ENCODE measurements at regions not wholly inside any gene's neighbourhood (a gene's known extent, or its start where the extent isn't known, plus 50 kb on each side); places are given as distances from the start of the nearest gene placed in this dataset.
"Not testable (repeated sequence)": the region's sequence is repeated elsewhere in the genome, so short reads cannot be mapped to it uniquely, and the experiment has no call there.

DNA sequence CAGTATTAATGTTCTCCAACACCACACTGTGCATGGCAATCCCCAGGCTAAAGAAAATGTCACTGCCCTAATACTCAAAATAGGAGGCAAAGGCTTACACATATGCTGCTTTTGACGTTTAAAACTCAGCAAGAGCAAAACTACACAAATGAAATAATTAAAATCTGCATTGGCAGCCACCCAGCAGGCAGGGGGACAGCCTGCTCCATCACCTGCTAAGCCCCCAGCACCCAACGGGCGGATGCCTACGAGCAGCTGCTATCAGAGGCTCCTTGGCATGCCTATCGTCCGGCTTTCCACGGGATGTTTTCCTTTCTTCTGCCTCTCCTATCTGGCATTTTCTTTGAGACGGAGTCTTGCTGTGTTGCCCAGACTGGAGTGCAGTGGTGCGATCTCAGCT lies 337.5 kb downstream of the SOX9 start:
- no peak for DNase-seq

DNA sequence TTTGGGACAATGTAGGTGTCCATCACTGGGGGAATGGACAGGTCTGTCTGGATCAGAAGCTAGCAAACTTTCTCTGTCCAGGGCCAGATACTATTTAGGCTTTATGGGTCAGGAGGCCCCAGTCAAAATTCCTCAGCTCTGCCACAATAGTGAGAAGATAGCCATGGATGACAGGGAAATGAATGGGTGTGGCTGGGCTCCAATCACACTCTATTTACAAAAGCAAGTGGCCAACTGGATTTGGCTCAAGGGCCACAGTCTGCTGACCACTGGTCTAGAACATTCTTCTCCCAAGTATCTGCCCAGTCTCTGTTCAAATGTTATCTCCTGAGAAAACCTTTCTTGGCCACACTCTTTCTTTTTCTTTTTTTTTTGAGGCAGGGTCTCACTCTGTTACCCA lies 339.9 kb downstream of the SOX9 start:
- no peak for DNase-seq

DNA sequence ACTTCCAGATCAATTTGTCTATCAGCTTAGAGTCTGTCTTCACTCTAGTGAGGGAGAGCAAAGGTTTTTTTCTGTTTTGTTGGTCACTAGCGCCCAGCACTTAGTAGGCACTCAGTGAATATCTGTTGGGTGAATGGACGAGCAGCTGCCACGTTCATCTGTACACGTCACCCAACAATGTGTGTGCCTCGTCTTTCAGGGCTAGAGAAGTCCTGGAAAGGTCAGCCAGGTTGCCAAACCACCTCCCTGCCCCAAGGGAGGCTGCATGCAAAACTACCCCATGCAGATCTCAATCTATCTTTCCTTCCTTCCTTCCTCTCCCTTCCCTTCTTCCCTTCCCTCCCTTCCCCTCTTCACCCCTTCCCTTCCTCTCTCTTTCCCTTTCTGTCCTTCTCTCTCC lies 340.9 kb downstream of the SOX9 start:
- DNase-seq = no peak

DNA sequence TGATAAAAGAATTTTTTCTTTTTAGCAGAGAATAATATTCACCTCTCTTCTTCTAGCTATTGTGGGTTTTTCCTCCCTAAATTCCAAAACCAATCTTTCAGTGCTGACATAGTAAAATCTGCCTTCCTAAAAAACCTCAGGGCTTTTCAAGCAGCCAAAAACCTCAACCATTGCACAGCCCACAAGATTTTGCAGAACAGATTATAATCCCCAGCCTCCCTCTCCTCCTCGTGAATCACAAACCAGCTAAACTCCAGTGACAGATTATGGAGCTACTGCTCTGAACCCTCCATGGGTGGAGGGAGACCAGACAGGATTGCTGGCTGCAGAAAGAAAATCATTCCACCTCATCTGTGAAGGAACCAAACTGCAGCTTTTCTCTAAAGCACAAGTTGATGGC lies 341.6 kb downstream of the SOX9 start:
- DNase-seq = no peak

DNA sequence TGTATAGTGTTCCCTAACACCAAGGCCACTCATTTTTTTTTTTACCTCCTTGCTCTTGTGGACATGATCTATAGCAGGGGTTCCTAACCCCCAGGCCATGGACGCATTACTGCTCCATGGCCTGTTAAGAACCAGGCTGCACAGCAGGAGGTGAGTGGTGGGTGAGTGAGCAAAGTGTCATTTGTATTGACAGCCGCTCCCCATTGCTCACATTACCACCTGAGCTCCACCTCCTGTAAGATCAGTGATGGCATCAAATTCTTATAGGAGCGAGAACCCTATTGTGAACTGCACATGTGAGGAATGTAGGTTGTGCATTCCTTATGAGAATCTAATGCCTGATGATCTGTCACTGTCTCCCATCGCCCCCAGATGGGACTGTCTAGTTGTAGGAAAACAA lies 342.0 kb downstream of the SOX9 start:
- DNase-seq = no peak

DNA sequence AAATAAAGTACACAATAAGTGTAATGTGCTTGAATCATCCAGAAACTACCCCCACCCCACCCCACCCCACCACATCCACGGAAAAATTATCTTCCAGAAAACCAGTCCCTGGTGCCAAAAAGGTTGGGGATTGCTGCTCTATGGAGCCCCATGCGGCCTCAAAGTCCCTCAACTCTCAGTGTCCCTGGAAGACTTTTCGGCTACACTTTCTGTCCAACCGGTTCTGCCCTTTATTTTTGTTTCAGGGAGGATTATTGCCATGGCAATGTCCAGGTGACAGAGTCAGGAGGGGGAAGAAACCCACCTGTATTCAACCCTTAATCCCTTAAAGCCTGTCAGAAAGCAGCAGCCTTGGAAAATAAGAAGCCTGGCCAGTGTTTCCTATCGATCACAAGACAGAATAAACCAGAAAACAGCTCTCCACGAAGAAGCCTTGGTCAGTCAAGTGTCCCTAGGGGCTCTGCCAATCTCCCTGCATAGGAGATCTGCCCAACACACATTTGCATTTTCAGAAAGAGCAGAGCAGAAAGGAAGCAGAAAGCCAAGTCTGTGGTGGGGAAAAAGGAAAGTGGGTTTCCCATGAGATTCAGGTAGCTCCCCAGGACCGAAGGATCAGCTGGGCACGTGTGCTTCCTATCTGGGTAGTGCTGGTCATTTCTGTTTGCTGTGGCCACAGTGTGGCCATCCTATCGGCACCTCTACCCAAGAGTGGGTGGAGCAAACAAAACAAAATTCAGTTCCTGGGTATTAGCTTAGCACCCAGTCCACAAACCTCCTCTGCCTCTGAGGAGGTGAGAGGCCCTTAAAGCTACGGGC lies 342.7 kb downstream of the SOX9 start:
- DNase-seq = no peak

DNA sequence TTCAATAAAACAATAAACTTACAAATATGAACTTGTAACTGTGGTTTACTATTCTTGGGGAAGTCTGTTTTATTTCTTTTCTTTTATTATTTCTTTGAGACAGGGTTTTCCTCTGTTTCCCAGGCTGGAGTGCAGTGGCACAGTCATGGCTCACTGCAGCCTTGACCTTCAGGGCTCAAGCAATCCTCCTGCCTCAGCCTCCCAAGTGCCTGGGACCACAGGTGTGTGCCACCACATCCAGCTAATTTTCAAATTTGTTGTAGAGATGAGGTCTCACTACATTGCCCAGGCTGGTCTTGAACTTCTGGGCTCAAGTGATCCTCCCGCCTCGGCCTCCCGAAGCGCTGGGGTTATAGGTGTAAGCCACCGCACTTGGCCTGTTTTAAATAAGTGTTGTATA lies 343.4 kb downstream of the SOX9 start:
- DNase-seq = not testable (repeated sequence)

DNA sequence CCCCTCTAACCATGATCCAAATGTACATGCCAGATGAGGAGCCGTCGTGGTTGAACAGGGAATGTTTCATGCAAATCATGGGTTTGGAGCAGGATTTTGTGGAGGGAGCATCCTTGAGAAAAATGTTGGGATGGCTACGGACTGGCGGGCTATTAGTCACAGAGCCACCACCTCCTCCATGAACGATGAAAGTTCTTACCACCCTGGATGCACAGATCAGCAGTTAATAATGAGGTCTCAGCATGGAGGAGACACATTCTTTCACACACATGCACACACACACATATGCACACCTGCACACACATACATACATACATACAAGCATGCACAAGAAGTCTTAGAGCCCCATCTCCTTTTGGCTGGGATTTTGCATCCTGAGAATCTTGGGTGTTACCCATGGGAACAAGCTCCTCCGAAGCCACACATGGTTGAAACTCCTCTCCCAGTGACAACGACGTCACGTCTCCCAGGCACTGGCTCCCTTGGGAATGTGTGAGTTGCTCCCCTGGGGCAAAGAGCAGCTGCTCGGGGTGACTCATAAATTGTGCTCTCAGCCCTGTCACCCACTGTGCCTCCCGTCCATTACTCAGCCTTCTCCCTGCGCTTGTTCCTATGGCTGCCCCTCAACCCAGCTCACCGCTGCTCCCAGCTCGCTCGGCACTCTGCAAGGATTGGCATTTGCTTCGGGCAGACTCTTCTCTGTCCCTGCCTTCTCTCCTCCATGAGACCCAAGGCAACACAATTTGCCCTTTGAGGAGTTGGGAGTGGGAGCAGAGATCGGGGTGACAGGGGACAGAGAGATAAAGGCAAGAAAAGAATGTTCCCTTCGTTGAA lies 344.6 kb downstream of the SOX9 start:
- DNase-seq = peak; percentile 97

DNA sequence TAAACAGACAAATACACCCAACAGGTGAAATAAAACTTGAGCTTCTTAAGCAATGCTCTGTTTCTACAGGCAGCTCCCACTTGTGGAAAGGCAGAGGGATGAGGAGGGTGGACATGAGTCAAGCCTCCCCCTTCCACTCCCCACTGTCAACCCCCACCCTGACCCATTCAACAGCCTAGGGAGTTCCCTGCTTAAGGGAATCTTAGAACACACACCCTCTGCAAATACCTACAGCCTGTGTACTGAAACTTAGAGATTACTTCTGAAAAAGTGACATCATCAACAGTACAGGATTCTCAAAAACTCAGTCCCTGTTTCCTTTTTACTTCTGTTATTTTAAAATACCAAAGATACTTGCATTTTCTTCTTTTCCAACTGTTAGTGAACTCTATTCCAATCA lies 345.4 kb downstream of the SOX9 start:
- no peak for DNase-seq

DNA sequence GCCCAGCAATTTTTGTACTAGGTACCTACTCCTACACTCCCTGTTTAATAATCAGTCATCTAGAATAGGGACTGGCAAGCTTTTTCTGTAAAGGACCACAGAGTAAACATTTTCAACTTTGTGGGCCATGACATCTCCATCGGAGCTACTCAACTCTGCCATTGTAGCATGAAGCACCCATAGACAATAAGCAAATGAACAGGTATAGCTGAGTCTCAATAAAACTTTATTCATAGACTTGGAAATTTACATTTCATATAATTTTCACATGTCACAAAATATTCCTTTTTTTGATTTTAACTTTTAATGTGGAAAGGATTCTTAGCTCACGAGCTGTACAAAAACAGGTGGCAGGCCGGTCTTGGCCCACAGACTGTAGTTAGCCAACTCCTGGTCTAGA lies 345.8 kb downstream of the SOX9 start:
- no peak for DNase-seq

DNA sequence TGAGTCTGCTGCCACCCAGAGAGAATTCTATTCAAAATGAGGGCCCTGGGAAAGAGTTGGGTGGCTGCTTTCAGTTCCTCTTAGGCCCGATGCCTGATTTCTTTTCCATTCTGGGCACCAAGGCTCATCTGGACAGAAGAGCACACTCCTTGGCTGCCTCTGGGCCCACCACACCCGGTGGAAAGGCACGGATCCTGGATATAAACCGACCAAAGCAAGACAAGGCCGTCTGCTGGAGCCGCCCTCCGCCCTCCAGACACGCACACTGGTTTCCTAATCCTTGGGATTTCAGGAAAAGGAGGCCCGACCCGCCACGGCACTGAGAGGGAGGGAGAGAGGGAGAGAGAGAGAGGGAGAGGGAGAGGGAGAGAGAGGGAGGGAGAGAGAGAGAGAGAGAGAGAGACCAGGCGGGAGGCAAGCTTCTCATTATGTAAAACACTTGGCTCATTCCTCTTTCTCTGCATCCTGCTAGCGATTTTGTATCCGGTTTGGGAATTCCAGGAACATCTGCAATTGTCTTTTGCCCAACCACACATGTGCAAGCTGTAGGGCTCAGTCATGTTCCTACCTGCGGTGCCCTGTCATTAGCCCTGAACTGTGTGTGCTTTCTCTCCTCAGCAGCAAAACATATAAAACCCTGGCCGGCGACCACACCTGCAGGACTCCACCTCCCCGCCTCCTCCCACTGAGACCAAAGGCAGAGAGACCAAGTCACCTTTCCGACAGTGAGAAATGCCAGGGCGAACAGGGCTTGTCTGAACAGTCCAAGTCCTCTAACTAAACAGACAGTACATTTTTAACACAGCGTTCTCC lies 347.2 kb downstream of the SOX9 start:
- DNase-seq = no peak

DNA sequence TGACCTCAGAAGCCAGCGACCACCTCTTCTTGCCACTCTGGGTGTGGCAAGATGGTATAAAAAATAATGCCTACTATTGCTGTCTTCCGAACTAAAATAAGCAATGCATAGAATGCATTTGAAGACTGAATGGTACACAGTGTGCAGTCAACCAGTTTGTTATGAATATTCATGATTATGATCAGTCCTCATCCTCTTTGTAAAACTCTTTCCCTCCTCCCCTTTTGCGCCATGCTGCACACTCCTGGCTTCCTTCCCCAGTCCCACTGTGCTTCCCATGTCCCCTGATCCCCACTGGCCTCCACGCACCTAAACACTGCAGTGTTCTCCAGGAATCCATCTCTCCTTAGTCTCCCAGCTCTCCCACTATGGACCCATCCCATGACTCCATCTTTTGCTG lies 348.0 kb downstream of the SOX9 start:
- DNase-seq = no peak

DNA sequence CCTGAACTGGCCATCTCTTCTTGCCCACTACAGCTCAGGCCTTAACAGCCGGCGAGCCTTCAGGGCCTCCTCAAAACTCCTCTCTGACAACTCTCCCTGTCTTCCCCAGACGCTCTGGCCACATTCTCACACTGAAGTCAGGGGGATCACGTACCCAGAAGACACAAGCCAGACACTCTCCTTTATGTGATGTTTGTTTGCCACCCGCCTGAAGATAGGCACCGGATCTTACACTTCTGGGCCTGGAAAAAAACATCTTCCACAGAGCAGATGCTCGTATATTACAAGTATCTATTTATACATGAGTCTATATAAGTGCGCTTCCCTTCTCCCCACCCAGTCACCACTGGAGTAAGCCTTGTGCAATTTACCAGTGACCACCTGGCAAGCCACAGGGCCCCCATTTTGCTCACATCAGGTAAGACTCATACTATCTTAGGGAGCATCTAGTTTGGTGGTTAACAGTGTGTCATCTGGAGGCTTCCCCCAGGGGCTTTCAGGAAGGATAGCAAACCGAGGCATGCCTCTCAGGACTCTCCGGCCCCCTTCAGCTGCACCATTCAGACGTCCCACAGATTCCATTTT lies 349.4 kb downstream of the SOX9 start:
- no peak for DNase-seq

DNA sequence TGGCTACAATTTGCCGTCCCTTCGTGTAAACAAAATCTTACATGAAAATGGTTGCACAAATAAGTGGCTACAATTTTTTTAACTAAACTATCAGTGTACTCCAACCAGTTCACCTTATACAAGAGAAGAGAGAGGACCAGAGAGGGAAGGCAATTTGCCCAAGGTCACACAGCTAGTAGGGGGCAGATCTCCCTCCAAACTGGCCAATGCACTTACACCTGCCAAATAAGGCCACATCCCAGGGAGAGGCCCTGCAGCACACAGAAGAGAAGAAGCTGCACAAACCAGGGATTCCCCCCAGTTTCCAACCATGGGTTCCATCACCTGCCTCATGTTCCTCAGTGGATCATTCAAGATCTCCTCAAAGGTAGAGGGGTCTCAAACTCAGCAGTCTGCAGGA lies 349.9 kb downstream of the SOX9 start:
- DNase-seq = no peak

DNA sequence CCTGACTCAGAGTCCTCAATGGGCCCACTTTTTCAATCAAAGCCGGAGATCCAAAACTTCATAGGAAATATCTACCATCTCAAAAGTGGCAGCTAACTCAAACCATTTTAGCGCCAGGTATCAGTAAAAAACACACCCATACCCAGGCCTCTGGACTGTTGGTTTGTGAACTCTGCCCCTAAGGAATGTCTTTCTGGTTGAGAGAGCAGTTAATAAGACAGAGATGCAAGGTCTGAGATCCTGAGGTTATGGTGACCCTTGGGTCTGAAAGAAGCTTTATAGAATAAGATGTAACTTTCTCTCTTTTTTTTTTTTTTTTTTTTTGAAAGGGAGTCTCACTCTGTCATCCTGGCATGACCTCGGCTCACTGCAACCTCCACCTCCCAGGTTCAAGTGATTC lies 350.5 kb downstream of the SOX9 start:
- no peak for DNase-seq

DNA sequence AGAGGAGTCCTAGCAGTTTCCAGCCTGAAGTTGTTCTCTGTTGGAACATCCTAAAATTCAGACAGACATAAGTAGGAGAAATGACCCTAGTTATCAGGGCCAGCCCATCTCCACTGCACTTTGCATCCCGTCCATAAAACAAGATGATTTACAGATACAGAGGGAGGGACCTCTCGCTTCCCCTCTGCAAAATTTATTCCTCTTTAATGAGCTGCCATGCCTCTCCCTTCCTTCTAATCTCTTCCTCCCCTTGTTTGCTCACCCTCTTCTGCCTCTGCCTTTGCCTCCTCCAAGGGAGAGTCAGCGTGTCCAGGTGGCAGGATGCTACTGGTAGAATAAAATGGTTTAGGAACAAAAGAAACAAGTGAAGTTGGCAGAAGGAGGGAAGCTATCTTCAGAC lies 351.3 kb downstream of the SOX9 start:
- DNase-seq = peak; percentile 44

DNA sequence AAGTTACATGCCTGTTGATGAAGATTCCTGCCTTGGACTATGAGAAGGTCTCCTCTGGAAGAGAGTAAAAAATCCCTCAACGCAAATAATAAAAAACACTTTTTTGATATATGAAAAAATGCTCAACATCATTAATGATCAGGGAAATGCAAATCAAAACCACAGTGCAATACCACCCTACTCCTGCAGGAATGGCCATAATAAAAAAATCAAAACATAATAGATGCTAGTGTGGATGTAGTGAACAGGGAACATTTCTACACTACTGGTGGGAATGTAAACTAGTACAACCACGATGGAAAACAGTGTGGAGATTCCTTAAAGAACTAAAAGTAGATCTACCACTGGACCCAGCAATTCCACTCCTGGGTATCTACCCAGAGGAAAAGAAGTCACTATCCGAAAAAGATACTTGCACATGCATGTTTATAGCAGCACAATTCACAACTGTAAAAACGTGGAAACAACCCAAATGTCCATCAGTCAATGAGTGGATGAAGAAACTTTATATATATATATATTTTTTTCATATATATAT lies 352.1 kb downstream of the SOX9 start:
- DNase-seq = not testable (repeated sequence)

DNA sequence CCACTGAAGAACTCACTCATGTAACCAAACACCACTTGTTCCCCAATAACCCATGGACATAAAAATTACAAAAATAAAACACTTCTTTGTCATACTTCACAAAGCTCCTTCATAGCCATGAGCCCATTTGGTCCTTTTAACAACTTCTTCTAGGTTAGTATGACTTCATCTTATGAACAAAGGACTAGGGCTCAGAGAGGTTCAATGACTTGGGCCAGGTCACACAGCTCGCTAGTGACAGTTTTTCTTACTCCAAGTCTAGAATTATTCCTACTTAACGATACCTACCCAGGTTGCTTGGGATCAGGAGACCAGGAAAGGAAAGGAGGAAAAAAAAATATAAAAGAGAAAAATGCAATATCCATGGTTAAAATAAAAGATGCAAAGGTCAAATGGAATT lies 353.4 kb downstream of the SOX9 start:
- no peak for DNase-seq

DNA sequence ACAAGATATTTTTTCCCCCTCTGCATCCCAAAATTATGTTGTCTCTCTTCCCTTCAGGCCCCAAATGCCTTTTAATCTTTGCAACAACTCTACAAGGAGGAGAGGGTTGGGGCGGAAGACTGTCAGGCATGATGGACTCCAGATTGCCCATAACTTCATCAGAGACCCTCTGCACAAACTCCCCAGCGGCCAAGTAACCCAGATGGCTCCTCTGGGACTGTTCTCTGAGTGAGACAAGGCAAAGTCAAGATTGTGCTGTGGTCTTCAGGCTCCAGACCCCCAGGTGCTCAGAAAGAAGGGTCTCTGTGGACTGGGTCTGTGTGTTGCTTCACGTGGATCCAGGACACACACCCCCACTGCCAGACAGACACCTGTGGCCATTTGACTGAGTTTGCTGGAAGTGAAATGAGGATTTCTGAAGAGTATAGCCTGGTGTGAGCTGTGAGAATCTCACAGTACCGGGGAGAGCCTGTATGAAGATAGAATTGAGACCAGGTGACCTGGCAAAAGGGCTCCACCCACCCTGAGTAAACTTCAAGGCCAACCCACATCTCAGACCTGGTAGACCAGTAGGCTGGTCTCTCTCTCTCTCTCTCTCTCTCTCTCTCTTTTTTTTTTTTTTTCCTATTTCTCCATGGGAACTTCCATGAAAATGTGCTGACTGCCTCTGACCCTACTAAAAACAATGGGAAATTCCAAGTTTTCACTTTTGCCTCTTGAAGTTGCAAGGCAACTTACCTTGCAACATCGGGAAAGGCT lies 354.1 kb downstream of the SOX9 start:
- DNase-seq = no peak

DNA sequence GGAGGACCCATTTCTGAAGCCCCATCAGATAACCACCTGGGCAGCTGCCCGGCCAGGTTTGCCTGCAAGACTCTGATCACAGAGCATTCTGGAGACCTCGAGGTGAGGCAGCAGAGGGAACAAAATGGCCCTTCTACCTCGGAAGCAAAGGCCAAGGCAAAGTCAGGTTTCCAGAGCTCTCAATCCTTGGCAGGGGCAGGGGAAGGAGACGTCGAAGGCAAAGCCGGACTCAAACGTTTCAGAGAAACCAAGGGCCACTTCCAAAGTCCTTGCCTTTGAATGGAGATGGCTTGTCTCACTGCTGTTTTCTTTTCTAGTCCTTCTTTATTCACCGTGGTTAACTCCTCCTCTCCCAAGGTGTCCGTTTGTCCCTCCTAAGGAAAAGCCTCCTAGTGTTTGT lies 355.3 kb downstream of the SOX9 start:
- no peak for DNase-seq

DNA sequence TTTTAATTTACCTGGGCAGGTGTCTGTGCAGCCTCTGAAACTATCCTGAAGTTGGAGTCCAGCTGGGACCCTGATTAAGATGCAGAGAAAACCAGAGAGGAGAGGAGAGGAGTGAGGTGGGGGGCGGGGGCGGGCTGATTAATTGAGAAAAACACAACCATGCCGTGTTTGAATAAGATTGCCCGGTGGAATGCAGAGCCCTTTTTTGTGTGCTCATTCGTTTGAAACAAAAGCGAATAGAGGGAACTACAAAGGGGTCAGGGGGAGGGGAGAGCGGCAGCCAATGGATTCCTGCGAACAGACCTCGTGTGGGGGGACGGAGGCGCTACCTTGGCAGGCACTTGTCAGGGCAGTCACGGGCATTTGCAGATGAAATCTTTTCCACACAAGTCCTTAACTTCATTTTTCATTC lies 355.8 kb downstream of the SOX9 start:
- DNase-seq = no peak

DNA sequence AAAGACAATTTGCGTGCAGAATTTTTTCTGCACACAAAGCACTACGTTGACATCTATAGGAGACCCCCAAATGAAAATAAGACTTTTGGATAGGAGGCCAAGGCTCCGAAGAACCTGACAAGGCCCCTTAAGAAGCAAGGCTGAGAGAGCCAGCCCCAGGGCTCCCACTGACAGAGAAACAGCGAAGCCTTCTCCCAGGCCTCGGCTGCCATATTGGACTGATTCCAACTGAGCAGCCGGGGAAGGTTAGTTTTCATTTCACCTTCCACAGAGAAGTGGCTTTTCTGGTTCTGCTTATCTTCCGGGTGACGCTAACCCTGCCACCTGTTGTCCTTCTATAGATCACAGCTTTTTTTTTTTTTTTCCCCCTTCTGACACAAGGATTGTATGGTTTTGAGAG lies 356.7 kb downstream of the SOX9 start:
- DNase-seq = no peak

Data from NCI-H1436 (cell line).